GM12891 (cell line): ENCODE measurements at regions not wholly inside any gene's neighbourhood (a gene's known extent, or its start where the extent isn't known, plus 50 kb on each side); places are given as distances from the start of the nearest gene placed in this dataset.
A peak's percentile ranks its signal among the peaks of the same experiment; 100 is the strongest.

Experiments
- DNase-seq: peaks from one replicate; pipeline ENCODE4 v3.0.0; 2011; ENCODE audit warnings: low spot score; ENCODE audit not compliant: insufficient read length
- FAIRE-seq: peaks from 2 replicates; lab custom pipeline; 2011; peaks lifted over from hg19 to GRCh38; lab: Jason Lieb, UNC
- PAX5 ChIP-seq: IDR thresholded peaks from 2 replicates; pipeline ENCODE4 v1.6.1; 2011; ENCODE audit warnings: low read length, moderate library complexity, mild to moderate bottlenecking; ENCODE audit not compliant: insufficient read depth, severe bottlenecking
- POLR2A ChIP-seq: IDR thresholded peaks from 2 replicates; pipeline ENCODE4 v1.6.1; 2011; ENCODE audit warnings: low read depth, low read length, control low read depth
- POLR2AphosphoS5 ChIP-seq: IDR thresholded peaks from 2 replicates; pipeline ENCODE4 v1.6.1; 2011; ENCODE audit warnings: low read depth, low read length, control low read depth
- POU2F2 ChIP-seq: IDR thresholded peaks from 2 replicates; pipeline ENCODE4 v1.6.1; 2011; ENCODE audit warnings: low read depth, mild to moderate bottlenecking, control low read depth, low read length, moderate library complexity
- SPI1 ChIP-seq: IDR thresholded peaks from 2 replicates; pipeline ENCODE4 v1.6.1; 2011; ENCODE audit warnings: low read depth, low read length, control low read depth
- TAF1 ChIP-seq: IDR thresholded peaks from 2 replicates; pipeline ENCODE4 v1.6.1; 2011; ENCODE audit warnings: low read depth, low read length, control low read depth

GRCh38 chr20:24350923-24351368 lies 118.5 kb upstream of the SYNDIG1 start:
- TF ChIP-seq POLR2AphosphoS5: no peak
- DNase-seq (no peak), FAIRE-seq (no peak)

DNA sequence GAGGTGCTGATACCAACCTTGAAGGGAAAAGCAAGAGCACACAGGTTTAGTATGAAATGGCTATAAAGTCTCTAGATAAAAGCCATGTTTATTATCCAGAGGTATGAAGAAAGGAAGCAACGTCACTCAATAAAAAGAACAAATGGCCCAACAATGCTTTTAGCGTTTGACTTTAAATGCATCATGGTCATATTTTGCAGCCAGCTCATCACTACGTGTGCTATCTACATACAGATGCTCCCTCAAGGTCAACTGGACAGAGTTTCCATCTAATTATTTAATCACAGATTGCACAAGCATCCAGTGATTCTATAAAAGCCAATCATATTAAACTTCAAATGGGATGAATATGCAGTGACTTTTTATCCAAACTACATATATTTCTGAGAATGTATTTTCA lies 127.6 kb upstream of the SYNDIG1 start:
- DNase-seq: no peak
- FAIRE-seq: no peak
- TF ChIP-seq PAX5 (no peak), POLR2AphosphoS5 (no peak)

- FAIRE-seq (no peak), DNase-seq (no peak)
- TF ChIP-seq SPI1 (no peak), POLR2AphosphoS5 (no peak), POU2F2 (no peak), PAX5 (no peak), POLR2A (no peak), TAF1 (no peak)
Measured at GRCh38 chr20:24340933-24341332, 128.5 kb upstream of the SYNDIG1 start.

GRCh38 chr20:24339210-24339641 lies 130.2 kb upstream of the SYNDIG1 start:
- FAIRE-seq (no peak), DNase-seq (no peak)
- TF ChIP-seq POLR2AphosphoS5: no peak
- TF ChIP-seq POU2F2: no peak

DNA sequence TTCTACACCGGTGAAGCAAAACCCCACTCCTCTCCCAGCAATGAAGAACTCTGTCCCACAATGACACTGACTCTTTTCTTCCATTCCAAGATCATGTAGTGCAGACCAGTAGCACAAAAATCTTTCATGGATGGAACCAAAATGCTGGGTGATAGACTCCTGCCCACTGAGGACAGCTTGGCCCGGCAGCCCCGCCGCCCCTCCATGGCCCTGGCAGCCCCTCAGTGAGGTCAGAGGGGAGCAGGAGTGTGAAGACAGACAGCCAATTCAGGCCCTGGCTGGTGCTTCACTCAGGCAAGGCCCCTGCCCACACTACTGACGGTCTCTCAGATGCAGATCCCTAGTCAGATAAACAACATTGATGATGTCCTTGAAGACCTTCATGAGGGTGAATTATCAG lies 131.9 kb upstream of the SYNDIG1 start:
- TF ChIP-seq PAX5 (no peak), POLR2A (no peak), TAF1 (no peak), SPI1 (no peak), POU2F2 (no peak), POLR2AphosphoS5 (no peak)
- FAIRE-seq: no peak
- DNase-seq: no peak

GRCh38 chr20:24337069-24337468 lies 132.4 kb upstream of the SYNDIG1 start:
- no peak for TF ChIP-seq SPI1
- TF ChIP-seq POU2F2: no peak
- TF ChIP-seq POLR2AphosphoS5: no peak
- no peak for TF ChIP-seq TAF1
- no peak for TF ChIP-seq PAX5
- TF ChIP-seq POLR2A: no peak
- no peak for FAIRE-seq
- no peak for DNase-seq

- FAIRE-seq: peak; percentile 63
- TF ChIP-seq POLR2AphosphoS5 (no peak), TAF1 (no peak), SPI1 (no peak), POU2F2 (no peak)
- no peak for DNase-seq
Measured at GRCh38 chr20:24334830-24335229, 134.6 kb upstream of the SYNDIG1 start.

DNA sequence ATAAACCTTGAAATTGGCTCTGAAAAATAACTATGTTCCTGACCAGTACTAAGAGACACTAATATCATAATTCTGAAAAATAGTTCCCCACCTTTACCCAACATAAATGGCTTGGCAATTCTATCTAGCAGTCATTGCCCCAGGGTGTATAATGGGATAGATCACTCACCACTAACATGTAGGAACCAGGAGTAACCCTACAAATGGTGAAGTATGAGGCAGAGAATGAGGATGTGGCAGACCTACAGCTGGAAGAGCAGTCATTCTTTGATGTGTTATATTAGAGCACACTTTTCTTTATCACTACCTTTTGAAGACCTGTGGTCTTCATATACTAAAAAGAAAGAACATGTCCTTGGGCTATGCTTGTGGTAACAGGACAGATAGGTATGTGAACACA lies 136.5 kb upstream of the SYNDIG1 start:
- TF ChIP-seq SPI1: no peak
- TF ChIP-seq TAF1: no peak
- TF ChIP-seq POLR2AphosphoS5: no peak
- TF ChIP-seq POLR2A: no peak
- no peak for TF ChIP-seq PAX5
- TF ChIP-seq POU2F2: no peak
- DNase-seq (no peak), FAIRE-seq (no peak)

DNA sequence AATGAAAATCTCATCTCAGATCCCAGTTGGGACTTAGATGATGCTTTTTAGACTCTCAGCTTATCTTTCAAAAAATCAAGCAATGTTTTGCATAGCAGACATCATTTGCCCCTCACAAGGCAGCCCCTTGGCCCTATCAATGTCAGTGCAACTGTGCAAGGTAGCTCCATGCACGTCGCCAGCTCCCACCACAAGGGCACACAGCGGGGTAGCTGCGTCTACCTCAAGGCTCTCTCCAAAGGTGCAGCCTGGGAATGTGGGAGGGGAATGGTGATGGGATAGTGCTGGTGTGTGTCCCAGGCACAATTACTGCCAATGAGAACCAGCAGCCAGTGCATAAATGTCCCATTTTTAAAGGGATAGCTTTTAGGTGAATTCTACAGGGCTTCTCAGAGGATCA lies 137.5 kb upstream of the SYNDIG1 start:
- no peak for FAIRE-seq
- DNase-seq: no peak
- TF ChIP-seq POLR2A: no peak
- TF ChIP-seq PAX5: no peak
- TF ChIP-seq TAF1: no peak
- no peak for TF ChIP-seq POLR2AphosphoS5
- no peak for TF ChIP-seq SPI1
- TF ChIP-seq POU2F2: no peak

DNA sequence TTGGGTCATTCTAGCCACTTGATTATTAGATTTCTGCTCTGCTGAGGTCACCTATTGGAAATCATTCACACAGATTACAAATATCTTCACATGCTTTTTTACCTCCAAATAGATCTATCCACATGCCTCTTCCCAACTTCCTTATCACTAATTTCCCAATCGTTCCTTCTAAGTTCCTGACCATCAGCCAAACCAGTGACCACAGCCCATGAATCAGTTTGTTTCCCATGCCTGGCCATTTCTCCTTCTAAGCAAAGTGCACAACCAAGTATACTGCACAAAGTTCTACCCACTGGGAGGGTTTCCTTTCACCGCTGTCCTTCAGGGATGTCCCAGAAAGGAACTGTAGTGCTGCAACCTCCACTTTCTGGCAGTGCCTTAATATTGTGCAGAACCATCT lies 140.5 kb upstream of the SYNDIG1 start:
- TF ChIP-seq TAF1: no peak
- no peak for TF ChIP-seq SPI1
- TF ChIP-seq POU2F2: no peak
- no peak for TF ChIP-seq PAX5
- no peak for TF ChIP-seq POLR2AphosphoS5
- no peak for TF ChIP-seq POLR2A
- no peak for FAIRE-seq
- no peak for DNase-seq

DNA sequence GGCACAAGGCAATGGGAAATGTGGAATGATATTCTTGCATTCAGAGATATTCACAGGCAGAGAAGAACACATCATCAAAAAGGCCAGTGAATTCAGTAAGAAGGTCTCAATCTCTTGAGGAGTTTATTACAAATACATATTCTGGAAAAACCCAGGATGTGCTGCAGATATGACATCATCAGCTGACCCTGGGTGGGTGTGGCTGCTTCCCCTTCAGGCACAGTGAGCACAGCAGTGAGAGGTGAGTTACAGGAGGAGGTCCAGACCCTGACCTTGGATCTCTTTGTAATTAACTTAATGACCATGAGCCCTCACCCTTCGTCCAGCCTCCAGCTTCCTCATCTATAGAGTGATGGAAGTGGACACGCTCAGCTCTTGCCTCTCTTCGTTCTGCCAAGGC lies 147.5 kb upstream of the SYNDIG1 start:
- FAIRE-seq (no peak), DNase-seq (no peak)
- TF ChIP-seq TAF1: no peak
- TF ChIP-seq POU2F2: no peak
- TF ChIP-seq POLR2A: no peak
- no peak for TF ChIP-seq PAX5
